Suprapubic skin (tissue), 4 donors: ENCODE measurements at regions not wholly inside any gene's neighbourhood (a gene's known extent, or its start where the extent isn't known, plus 50 kb on each side); places are given as distances from the start of the nearest gene placed in this dataset.

Source experiments
- DNase-seq, 2 donors: peaks; one replicate each; pipeline ENCODE4 v3.0.0-alpha.2; 2019; ENCODE audit warnings: low spot score in 2 of 2
- H3K27ac ChIP-seq: fragments of 200-600 bp; sonication (generic); one replicate; pipeline ENCODE4 v1.5.1; 2019
- H3K27me3 ChIP-seq: fragments of 200-600 bp; sonication (generic); one replicate; pipeline ENCODE4 v1.5.1; 2019
- H3K36me3 ChIP-seq: fragments of 200-600 bp; sonication (generic); one replicate; pipeline ENCODE4 v1.5.1; 2019
- H3K4me1 ChIP-seq: fragments of 200-600 bp; sonication (generic); one replicate; pipeline ENCODE4 v1.5.1; 2019
- H3K4me3 ChIP-seq: fragments of 200-600 bp; sonication (generic); one replicate; pipeline ENCODE4 v1.5.1; 2019; ENCODE audit warnings: mild to moderate bottlenecking
- H3K9me3 ChIP-seq: fragments of 200-600 bp; sonication (generic); one replicate; pipeline ENCODE4 v1.5.1; 2019
- EP300 ChIP-seq: sonication (generic); formaldehyde crosslinking; IDR thresholded peaks from one replicate; pipeline ENCODE4 v1.6.1; 2017; ENCODE audit warnings: antibody characterized with exemption
- POLR2A ChIP-seq, 2 donors: fragments of 450-650 bp; IDR thresholded peaks; one replicate each; pipeline ENCODE4 v1.6.1; 2017; ENCODE audit warnings: antibody characterized with exemption in 2 of 2, mild to moderate bottlenecking in 2 of 2, moderate library complexity in 2 of 2
- POLR2AphosphoS5 ChIP-seq, 3 donors: sonication (generic); formaldehyde crosslinking; IDR thresholded peaks; one replicate each; pipeline ENCODE4 v1.6.1; 2017; ENCODE audit warnings: antibody characterized with exemption in 3 of 3
- WGBS: methylation state at CpG from one replicate; pipeline ENCODE4 v1.1.5; 2018; 5-methylcytosine and 5-hydroxymethylcytosine counted together
- TF ChIP-seq, protein P1 (sequence below), 2 donors: fragments of 200-600 bp in 1 of 2; fragments of 450-650 bp in 1 of 2; sonication (generic) in 1 of 2; IDR thresholded peaks; one replicate each; pipeline ENCODE4 v1.5.1; 2016 to 2019; ENCODE audit warnings: antibody characterized with exemption in 2 of 2, mild to moderate bottlenecking in 1 of 2, moderate library complexity in 1 of 2

DNA sequence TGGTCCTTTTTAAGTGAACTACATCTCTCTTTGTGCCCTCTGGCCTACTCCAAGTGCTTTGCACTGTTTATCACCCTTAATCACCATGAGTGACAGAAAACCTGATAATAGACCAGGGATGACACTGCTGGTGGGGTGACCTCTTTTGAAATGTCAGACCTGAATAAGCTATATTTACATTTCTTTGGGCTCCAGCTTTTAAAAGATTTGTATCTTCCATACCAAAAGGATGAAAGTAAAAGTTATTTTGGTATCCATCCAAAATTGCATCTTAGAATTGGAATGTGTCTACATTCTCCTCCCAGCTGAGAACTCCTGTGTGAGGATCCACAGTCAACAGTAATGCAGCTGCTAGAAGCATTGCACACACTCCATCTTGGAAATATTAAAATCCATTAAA, 370.0 kb downstream of the CDH11 start:
- Histone ChIP-seq H3K9me3 (peaks cover 3% of the 10 kb centered on the region), H3K27ac (no peak overlapping the region), H3K4me1 (no peaks in the 10 kb centered on the region), H3K27me3 (no peaks in the 10 kb centered on the region), H3K36me3 (no peaks in the 10 kb centered on the region), H3K4me3 (no peak overlapping the region)
- DNase-seq = no peak
- TF ChIP-seq EP300 (no peak), POLR2A (IDR thresholded peaks at IDR 0.05) (no peak), POLR2AphosphoS5 (IDR thresholded peaks at IDR 0.05) (no peak)
- TF ChIP-seq, protein P1, sequence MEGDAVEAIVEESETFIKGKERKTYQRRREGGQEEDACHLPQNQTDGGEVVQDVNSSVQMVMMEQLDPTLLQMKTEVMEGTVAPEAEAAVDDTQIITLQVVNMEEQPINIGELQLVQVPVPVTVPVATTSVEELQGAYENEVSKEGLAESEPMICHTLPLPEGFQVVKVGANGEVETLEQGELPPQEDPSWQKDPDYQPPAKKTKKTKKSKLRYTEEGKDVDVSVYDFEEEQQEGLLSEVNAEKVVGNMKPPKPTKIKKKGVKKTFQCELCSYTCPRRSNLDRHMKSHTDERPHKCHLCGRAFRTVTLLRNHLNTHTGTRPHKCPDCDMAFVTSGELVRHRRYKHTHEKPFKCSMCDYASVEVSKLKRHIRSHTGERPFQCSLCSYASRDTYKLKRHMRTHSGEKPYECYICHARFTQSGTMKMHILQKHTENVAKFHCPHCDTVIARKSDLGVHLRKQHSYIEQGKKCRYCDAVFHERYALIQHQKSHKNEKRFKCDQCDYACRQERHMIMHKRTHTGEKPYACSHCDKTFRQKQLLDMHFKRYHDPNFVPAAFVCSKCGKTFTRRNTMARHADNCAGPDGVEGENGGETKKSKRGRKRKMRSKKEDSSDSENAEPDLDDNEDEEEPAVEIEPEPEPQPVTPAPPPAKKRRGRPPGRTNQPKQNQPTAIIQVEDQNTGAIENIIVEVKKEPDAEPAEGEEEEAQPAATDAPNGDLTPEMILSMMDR (IDR thresholded peaks at IDR 0.05) = no peak

DNA sequence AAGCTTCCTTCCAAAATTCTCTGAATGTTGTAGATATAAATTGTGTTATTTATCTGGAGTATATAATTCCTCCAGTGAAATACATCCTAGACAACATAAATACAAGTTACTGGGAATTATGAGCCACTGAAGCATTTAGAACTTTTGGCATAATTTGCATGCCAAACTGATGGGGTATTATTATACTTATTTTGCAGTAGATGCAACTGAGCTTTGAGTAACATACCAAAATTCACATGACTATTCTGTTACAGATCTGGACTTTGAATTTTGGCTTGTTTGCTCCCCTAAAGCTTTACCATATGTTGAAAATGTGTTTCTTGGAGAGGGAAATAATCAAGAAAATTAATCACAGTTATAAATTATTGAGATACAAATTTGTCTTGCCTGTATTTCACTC, 372.5 kb downstream of the CDH11 start:
- H3K4me1 ChIP-seq = no peaks in the 10 kb centered on the region
- peaks cover 3% of the 10 kb centered on the region for H3K9me3 ChIP-seq
- DNase-seq = no peak
- TF ChIP-seq, protein P1 (IDR thresholded peaks at IDR 0.05) = no peak
- TF ChIP-seq EP300 = no peak
- no peak for TF ChIP-seq POLR2AphosphoS5 (IDR thresholded peaks at IDR 0.05)
- TF ChIP-seq POLR2A (IDR thresholded peaks at IDR 0.05) = no peak
- no peaks in the 10 kb centered on the region for H3K36me3 ChIP-seq
- H3K27ac ChIP-seq = no peak overlapping the region
- H3K4me3 ChIP-seq = no peak overlapping the region
- no peaks in the 10 kb centered on the region for H3K27me3 ChIP-seq

DNA sequence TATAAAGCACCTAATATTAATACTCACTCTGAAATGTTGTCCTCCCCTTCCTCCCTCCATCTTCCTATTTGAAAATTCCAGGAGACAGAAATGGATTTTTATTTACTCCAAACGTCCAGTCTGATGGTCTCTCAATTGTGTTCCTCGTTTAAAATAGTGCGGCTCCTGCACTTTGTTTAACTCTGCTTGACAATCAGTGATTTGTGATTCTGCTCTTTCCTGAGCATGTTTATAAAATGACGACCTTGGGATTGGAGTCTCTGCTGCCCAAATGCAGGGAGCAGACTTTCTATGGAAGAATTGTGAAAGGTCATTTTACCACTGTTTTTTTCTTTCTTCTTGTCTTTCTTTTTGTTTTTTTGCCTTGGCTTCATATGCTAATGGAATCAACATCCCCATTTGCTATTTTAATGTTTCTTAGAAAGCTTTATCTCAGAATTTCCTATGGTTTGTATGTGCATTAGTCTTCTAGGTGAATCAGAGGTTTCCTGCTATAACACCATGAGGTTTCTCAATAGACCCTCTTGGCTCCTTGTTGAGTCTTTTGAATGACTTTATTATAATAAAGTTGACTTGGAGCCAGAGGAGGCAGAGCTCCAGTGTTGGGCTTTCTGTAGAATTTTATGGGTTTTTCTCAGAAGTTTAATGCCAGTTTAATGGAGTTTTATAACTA, 376.5 kb downstream of the CDH11 start:
- H3K27ac ChIP-seq = no peak overlapping the region
- TF ChIP-seq POLR2A (IDR thresholded peaks at IDR 0.05) = no peak
- no peak for TF ChIP-seq POLR2AphosphoS5 (IDR thresholded peaks at IDR 0.05)
- no peak for TF ChIP-seq EP300
- TF ChIP-seq, protein P1 (IDR thresholded peaks at IDR 0.05) = no peak
- H3K4me3 ChIP-seq = no peak overlapping the region
- H3K27me3 ChIP-seq = no peaks in the 10 kb centered on the region
- WGBS = 40% methylated on average over 4 of the region's 4 CpGs
- no peaks in the 10 kb centered on the region for H3K4me1 ChIP-seq
- DNase-seq = no peak
- peaks cover 3% of the 10 kb centered on the region for H3K9me3 ChIP-seq
- no peaks in the 10 kb centered on the region for H3K36me3 ChIP-seq

DNA sequence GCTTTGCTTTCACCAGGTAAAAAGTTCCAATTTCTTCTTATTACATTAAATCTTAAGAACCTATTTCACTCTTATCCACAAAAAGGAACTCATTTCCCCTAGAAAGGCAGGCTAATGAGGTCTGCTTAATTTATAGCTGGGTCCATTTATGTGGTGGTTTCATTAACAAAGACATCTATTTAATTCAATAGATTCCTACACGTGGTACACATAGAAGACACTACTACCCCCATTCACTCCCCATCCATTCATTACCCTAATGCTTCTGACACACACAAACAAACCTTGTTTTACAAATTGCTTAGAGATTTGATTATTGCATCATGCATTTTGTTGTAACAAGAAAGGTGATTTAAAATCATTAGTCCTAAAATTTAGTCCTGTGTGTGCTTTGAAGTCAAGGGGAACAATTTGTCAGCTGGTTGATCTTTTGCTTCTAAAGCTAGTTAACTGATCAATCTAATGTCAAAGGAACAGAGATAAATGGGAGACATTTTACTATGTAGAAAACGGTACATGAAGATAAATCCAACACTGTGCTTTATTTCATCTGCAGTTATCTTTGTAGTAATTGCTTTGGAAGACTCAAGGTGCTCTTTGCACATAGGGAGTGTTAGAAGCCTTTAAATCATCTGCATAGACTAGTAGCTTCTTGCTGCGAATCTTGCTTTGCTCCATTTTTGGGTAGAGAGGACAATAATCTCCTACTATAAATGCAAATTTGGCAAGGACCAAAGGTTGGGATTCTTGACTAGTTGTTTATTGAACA, 379.2 kb downstream of the CDH11 start:
- H3K4me1 ChIP-seq = no peaks in the 10 kb centered on the region
- H3K9me3 ChIP-seq = peaks cover 2% of the 10 kb centered on the region
- 68% methylated on average over 3 of the region's 3 CpGs for WGBS
- no peak for DNase-seq
- no peak overlapping the region for H3K4me3 ChIP-seq
- H3K27me3 ChIP-seq = no peaks in the 10 kb centered on the region
- no peak overlapping the region for H3K27ac ChIP-seq
- no peak for TF ChIP-seq POLR2AphosphoS5 (IDR thresholded peaks at IDR 0.05)
- TF ChIP-seq, protein P1 (IDR thresholded peaks at IDR 0.05) = no peak
- no peaks in the 10 kb centered on the region for H3K36me3 ChIP-seq

DNA sequence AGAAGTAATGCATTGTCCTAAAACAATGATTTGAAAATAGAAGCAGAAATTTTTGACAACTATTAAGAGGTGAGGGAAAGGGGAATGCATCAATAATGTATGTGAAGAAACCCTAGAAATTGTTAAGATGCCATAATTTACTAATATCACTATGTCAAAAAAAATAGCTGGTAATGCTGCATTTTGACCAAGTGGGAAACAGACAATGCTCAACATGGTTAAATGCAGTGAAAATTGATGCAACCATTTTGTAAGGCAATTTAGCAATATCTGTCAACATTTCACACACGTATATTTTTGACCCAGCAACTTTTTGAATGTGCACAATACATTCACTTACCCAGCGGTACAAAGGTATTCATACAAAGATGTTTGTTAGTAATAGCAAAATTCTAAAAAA, 381.6 kb downstream of the CDH11 start:
- 85% methylated on average over 2 of the region's 2 CpGs for WGBS
- H3K4me1 ChIP-seq = no peaks in the 10 kb centered on the region
- H3K9me3 ChIP-seq = no peaks in the 10 kb centered on the region
- no peak overlapping the region for H3K4me3 ChIP-seq
- no peak for TF ChIP-seq POLR2AphosphoS5 (IDR thresholded peaks at IDR 0.05)
- TF ChIP-seq, protein P1 (IDR thresholded peaks at IDR 0.05) = no peak
- no peak for TF ChIP-seq EP300
- no peak for TF ChIP-seq POLR2A (IDR thresholded peaks at IDR 0.05)
- DNase-seq = no peak
- H3K27ac ChIP-seq = no peak overlapping the region
- H3K36me3 ChIP-seq = no peaks in the 10 kb centered on the region
- no peaks in the 10 kb centered on the region for H3K27me3 ChIP-seq
